Erythroblast (primary cell): ENCODE measurements at regions not wholly inside any gene's neighbourhood (a gene's known extent, or its start where the extent isn't known, plus 50 kb on each side); places are given as distances from the start of the nearest gene placed in this dataset.

Experiments
- DNase-seq, 2 experiments: peaks; one replicate each; lab custom pipeline; 2025; lab: John Stamatoyannopoulos, UW
- GATA1 ChIP-seq: IDR thresholded peaks from 2 replicates; pipeline ENCODE4 v1.6.1; 2011; ENCODE audit warnings: low read depth, mild to moderate bottlenecking, control low read depth, low read length, moderate library complexity
- POLR2A ChIP-seq: IDR thresholded peaks from 2 replicates; pipeline ENCODE4 v1.6.1; 2011; ENCODE audit warnings: mild to moderate bottlenecking, low read length

DNA sequence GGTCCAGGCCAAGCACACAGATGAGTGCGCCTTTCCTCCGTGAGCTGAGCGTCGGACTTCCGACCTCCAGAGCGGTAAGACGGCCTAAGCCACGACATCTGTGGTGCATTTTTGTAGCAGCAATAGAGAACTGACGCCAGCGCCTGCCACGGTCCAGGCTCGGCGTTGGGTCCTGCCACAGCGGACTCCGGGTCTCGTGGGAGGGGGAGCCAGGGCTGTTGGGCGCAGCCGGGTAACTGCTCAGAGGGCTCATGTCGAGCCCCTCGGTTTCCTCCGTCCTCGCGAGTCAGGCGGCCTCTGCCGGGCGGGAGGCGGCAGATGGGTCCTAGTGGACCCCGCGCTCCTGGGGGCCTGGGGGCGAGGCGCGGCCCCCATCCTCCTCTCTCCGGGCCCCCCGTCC lies 216.1 kb downstream of the QKI start:
- no peak for TF ChIP-seq POLR2A
- TF ChIP-seq GATA1, result no peak
- DNase-seq, result no peak

- no peak for DNase-seq
- no peak for TF ChIP-seq POLR2A
- TF ChIP-seq GATA1, result no peak
These were observed 215.6 kb downstream of the QKI start for GRCh38 chr6:163630096-163630495.
